Testis (tissue), 2 donors: ENCODE measurements at regions not wholly inside any gene's neighbourhood (a gene's known extent, or its start where the extent isn't known, plus 50 kb on each side); places are given as distances from the start of the nearest gene placed in this dataset.

ENCODE experiments used
- POLR2A ChIP-seq: fragments of 450-650 bp; IDR thresholded peaks from one replicate; pipeline ENCODE4 v1.6.1; 2017; ENCODE audit warnings: antibody characterized with exemption, mild to moderate bottlenecking, moderate library complexity
- TF ChIP-seq, protein P1 (sequence below), 3 experiments: fragments of 450-650 bp in 2 of 3; fragments of 200-600 bp in 1 of 3; sonication (generic) in 1 of 3; IDR thresholded peaks; one replicate each; pipeline ENCODE4 v1.5.1; 2016 to 2019; ENCODE audit warnings: antibody characterized with exemption in 3 of 3, mild to moderate bottlenecking in 2 of 3, moderate library complexity in 1 of 3

- TF ChIP-seq, protein P1, sequence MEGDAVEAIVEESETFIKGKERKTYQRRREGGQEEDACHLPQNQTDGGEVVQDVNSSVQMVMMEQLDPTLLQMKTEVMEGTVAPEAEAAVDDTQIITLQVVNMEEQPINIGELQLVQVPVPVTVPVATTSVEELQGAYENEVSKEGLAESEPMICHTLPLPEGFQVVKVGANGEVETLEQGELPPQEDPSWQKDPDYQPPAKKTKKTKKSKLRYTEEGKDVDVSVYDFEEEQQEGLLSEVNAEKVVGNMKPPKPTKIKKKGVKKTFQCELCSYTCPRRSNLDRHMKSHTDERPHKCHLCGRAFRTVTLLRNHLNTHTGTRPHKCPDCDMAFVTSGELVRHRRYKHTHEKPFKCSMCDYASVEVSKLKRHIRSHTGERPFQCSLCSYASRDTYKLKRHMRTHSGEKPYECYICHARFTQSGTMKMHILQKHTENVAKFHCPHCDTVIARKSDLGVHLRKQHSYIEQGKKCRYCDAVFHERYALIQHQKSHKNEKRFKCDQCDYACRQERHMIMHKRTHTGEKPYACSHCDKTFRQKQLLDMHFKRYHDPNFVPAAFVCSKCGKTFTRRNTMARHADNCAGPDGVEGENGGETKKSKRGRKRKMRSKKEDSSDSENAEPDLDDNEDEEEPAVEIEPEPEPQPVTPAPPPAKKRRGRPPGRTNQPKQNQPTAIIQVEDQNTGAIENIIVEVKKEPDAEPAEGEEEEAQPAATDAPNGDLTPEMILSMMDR (IDR thresholded peaks at IDR 0.05): no peak
- TF ChIP-seq POLR2A: no peak
Measured at GRCh38 chr21:15624646-15625045, 105.1 kb upstream of the USP25 start.
